Right lobe of liver (tissue), 4 donors: ENCODE measurements at regions not wholly inside any gene's neighbourhood (a gene's known extent, or its start where the extent isn't known, plus 50 kb on each side); places are given as distances from the start of the nearest gene placed in this dataset.

Source experiments
- CTCF ChIP-seq, 4 donors: fragments of 200-600 bp in 3 of 4; fragments of 450-650 bp in 1 of 4; IDR thresholded peaks; one replicate each; pipeline versions ENCODE4 v1.5.1 to v1.8.0; 2016 to 2022; ENCODE audit warnings: antibody characterized with exemption in 4 of 4, mild to moderate bottlenecking in 2 of 4
- POLR2A ChIP-seq: fragments of 450-650 bp; IDR thresholded peaks from one replicate; pipeline ENCODE4 v1.6.1; 2017; ENCODE audit warnings: antibody characterized with exemption, mild to moderate bottlenecking
- donor health status: DM: no; HTN: no; CAD: no.
- donor health status: DM: no; HTN: no; CAD: no.
- donor health status: DM: no; HTN: yes; CAD: no.

DNA sequence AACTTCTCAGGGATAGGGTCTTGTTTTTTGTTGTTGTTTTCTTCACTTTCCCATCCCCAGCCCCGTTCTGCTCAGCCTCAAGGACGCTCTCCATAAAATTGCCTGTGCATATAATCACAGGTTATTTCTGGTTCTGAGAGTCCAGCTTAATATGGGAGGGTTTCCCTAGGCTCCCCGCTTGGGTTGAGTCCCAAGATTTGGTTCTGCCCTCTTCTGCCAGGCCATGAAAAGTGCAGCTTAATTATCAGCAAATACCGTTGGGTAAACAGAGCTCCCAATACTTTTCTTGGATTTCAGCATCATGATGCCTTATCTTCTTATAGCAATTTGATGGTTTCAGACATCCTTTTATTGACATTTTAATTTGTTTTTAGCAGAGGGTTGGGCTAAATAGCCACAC is 75.6 kb downstream of the GRIN2B start:
- TF ChIP-seq CTCF (IDR thresholded peaks at IDR 0.05): no peak
- TF ChIP-seq POLR2A: no peak
